Epithelial cell of esophagus (primary cell): ENCODE measurements at regions not wholly inside any gene's neighbourhood (a gene's known extent, or its start where the extent isn't known, plus 50 kb on each side); places are given as distances from the start of the nearest gene placed in this dataset.

Experiments
- DNase-seq: peaks from one replicate; pipeline ENCODE4 v3.0.0; 2010; ENCODE audit warnings: low read depth
- H3K4me3 ChIP-seq: 2 replicates; pipeline ENCODE4 v1.5.1; 2011; ENCODE audit warnings: mild to moderate bottlenecking, low read length, control low read depth
- TF ChIP-seq, protein P1 (sequence below): IDR thresholded peaks from 2 replicates; pipeline ENCODE4 v1.5.1; 2011; ENCODE audit warnings: low read depth, mild to moderate bottlenecking, low read length, control low read depth, inconsistent platforms; ENCODE audit not compliant: insufficient read depth; ENCODE audit errors: missing control alignments

GRCh38 chr9:87010626-87011025 is 63.3 kb upstream of the GAS1 start:
- DNase-seq: no peak
- TF ChIP-seq, protein P1, sequence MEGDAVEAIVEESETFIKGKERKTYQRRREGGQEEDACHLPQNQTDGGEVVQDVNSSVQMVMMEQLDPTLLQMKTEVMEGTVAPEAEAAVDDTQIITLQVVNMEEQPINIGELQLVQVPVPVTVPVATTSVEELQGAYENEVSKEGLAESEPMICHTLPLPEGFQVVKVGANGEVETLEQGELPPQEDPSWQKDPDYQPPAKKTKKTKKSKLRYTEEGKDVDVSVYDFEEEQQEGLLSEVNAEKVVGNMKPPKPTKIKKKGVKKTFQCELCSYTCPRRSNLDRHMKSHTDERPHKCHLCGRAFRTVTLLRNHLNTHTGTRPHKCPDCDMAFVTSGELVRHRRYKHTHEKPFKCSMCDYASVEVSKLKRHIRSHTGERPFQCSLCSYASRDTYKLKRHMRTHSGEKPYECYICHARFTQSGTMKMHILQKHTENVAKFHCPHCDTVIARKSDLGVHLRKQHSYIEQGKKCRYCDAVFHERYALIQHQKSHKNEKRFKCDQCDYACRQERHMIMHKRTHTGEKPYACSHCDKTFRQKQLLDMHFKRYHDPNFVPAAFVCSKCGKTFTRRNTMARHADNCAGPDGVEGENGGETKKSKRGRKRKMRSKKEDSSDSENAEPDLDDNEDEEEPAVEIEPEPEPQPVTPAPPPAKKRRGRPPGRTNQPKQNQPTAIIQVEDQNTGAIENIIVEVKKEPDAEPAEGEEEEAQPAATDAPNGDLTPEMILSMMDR: no peak
- no peak overlapping the region for H3K4me3 ChIP-seq

DNA sequence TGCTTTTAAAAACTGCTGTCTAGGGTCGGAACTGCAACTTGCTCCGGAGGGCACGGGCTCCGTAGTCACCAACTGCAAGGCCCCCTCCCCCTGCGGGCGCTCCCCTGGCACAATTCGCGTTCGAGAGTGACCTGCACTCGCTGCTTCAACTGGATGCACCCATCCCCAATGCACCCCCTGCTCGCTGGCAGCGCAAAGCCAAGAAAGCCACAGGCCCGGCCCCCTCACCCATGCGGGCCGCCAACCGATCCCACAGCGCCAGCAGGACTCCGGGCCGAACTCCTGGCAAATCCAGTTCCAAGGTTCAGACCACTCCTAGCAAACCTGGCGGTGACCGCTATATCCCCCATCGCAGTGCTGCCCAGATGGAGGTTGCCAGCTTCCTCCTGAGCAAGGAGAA is 64.2 kb upstream of the GAS1 start:
- TF ChIP-seq, protein P1: no peak

GRCh38 chr9:87013490-87013889 is 66.2 kb upstream of the GAS1 start:
- DNase-seq: no peak
- TF ChIP-seq, protein P1: no peak
- no peak overlapping the region for H3K4me3 ChIP-seq

More for the DNA sequence above, 64.2 kb upstream of the GAS1 start:
- no peak for DNase-seq
- no peak overlapping the region for H3K4me3 ChIP-seq

GRCh38 chr9:87014436-87014835 is 67.1 kb upstream of the GAS1 start:
- TF ChIP-seq, protein P1: no peak
- no peak for DNase-seq
- no peak overlapping the region for H3K4me3 ChIP-seq

DNA sequence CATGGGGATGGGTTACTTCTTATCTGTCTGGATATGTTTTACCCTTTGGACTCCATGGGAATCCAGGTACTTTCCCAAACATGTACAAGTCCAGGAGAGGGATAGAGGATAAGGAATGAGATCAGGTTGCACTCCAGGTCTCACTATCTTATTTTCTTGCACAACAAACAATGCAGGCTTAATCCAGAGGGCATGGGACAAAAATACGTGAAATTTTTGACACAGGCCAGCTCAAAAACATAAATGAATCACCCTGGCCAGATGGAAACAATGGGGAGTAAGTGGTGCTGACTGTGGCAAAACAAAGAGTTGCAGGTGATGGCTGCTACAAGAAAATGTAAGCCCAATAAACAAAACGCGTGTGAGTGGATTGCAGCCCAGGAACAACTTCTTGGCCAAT is 69.4 kb upstream of the GAS1 start:
- DNase-seq: no peak
- TF ChIP-seq, protein P1: no peak
- H3K4me3 ChIP-seq: no peak overlapping the region

GRCh38 chr9:87020169-87020950 is 73.1 kb upstream of the GAS1 start:
- no peak overlapping the region for H3K4me3 ChIP-seq
- DNase-seq: no peak
- TF ChIP-seq, protein P1: no peak

GRCh38 chr9:87022178-87022577 is 74.9 kb upstream of the GAS1 start:
- TF ChIP-seq, protein P1: no peak
- no peak overlapping the region for H3K4me3 ChIP-seq
- no peak for DNase-seq
